GM18519 (cell line): ENCODE measurements at regions not wholly inside any gene's neighbourhood (a gene's known extent, or its start where the extent isn't known, plus 50 kb on each side); places are given as distances from the start of the nearest gene placed in this dataset.
"Not testable (repeated sequence)": the region's sequence is repeated elsewhere in the genome, so short reads cannot be mapped to it uniquely, and the experiment has no call there.

Source experiments
- ATAC-seq: cut with Tn5 transposase; IDR thresholded peaks from one replicate; pipeline ENCODE4 v1.9.1; 2021; ENCODE audit warnings: mild to moderate bottlenecking, moderate library complexity; ENCODE audit not compliant: unreplicated experiment, low FRiP score

DNA sequence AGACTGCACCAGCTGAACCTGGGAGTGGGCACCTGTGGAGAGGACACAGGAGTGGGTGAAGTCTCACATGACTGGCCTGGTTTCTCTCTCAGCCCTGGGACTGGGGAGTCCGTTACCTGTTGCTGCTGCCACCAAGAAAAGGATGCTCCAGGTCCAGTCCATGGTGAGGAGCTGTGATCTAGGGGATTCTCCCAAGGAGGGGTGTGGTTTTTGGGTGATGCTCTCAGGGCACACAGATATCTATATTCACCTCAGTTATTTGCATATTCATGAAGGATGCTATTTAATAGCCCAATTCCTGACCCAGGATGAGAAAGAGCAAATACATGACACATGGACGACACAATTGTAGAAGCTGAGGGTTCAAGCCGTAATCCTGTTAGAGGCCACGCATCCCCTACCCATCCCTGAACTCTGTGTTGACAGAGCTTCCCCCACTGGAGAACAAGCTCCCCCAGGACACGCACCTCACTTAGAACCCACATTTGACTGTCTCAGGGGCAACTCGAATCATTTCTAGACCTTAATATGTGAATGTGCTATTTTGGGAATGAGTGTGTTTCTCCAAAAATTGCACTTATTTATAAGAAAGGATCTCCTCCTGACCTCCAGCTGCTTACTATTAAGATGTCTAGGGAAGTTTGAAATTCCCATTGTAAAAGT is 658.9 kb downstream of the TMEM121 start:
- ATAC-seq, result not testable (repeated sequence)

DNA sequence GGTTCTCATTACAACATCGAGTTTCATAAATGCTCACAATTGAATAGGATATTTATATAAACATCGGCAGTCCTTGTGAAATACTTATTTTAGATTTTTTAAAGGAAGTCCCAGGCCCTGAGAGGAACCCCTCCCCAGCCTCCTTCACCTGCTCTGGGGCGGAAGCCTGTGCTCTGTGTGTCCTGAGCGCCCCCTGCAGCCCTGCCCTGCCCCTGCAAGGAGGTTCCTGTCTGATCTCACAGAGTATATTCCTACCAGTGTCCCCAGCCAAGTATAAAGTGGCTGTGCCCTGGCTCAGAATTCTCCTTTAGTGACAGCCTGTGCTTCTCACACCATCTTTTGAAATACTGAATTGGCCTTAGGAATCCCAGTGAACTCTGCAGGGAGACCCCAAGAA is 659.5 kb downstream of the TMEM121 start:
- ATAC-seq, result no peak

DNA sequence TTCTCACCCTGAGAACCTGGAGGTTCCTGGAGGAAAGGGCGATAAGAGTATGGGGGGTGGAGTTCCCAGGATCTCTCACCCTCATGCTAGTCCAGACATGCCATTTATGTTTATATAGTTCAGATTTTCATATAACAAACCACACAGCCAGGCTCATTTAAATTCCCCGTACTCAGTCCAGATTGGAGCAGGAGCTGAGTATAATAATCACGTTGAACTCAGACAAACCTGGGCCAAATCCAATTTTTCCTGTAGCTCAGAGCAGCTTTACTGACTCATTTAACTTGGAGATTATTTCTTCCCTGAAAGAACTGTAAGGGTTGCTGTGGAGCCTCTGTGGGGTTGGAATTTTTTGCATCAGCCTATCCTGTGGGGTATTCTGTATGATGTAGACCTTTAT is 660.8 kb downstream of the TMEM121 start:
- no peak for ATAC-seq

DNA sequence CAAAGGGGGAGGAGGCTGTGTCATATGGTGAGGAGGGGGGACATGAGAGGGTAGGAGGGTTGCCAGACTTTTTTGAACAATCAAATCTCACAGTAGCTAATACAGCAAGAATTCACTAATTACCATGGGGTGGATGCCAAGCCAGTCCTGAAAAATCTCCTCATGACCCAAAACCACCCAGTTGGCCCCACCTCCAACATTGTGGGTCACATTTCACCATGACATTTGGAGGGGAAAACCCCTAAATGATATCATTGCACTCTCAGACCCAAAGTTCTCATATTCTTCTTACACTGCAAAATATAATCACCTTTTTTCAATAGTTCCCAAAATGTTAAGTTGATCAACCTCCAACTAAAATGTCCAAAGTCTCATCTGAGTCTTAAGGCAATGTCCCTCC is 666.3 kb downstream of the TMEM121 start:
- not testable (repeated sequence) for ATAC-seq

DNA sequence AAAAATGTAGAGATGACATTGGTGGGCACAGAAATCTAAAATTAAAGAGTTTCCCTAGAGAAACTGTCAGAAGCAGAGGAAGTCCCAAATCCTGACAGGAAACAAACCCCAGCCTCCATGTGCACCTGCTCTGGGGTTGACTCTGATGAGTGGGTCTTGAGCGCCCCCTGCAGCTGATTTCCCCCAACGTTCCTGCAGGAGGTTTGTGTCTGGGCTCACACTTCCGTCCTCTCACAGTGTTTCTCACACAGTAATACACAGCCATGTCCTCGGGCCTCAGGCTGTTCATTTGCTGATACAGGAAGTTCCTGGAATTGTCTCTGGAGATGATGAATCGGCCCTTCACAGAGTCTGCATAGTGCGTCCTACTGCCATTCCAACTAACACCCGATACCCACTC is 670.1 kb downstream of the TMEM121 start:
- ATAC-seq, result not testable (repeated sequence)

DNA sequence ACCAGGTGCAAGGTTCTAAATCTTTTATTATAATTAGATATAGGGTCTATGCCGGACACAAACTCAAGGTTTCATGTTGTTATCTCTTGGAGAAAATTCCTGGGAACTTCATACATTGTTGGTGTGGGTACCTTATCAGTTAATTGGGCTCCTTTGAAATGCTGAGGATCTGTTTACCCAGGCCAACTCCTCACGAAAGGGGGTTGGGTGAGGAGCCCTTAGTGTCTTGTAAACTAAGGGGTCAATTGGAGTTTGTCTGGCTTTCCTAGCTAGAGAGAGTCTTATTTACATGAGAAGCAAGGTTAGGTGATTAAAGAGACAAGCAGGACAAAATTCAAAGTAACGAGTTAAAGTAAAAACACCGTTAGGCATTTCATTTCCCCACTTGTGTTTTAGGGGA is 670.9 kb downstream of the TMEM121 start:
- not testable (repeated sequence) for ATAC-seq

DNA sequence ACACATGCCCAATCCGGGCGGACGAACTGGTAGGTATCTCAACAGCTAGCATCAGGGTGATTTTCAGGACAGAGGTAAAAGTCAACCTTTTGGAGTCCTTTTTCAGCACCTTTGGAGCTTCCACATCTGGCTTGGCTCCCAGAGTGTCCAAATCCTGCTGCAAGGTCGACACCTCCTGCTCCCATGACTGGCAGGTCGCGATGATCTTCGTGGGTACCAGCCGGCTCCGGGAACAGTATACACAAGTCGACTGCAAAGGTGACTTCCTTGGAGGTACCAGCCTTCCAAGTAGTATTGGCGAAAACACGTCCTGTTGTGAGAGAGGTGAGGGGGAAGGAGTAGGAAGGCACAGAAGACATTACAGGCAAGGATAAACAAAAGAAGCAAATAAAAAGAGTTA is 672.7 kb downstream of the TMEM121 start:
- no peak for ATAC-seq

DNA sequence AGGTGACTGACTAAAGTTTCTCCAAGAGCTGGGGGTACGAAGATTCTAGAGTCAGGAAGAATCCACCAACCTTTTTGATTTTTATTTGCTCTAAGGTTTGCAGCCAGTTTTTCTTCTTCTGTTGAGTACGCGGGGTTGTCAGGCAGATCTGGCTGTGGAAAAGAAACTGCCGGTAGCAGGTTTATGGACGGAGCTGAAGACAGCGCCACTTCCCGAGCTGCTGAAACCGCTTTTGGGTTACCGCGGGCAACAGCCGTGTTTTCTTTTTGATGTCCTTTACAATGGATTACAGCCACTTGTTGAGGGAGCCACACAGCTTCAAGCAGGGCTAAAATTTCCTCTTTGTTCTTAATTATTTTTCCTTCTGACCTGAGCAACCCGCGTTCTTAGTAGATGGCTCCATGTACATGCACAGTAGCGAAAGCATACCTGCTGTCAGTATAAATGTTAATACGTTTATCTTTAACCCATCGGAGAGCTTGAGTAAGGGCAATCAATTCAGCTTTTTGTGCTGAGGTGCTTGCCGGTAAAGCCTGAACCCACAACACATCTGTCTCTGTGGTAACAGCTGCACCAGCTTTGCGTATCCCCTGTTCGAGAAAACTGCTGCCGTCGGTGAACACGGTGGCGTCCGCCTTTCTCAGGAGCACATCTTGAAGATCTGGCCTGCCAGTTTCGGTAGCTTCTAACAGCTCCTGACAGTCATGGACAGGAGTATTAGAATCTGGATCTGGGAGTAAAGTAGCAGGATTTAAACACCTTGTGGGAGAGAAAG is 674.3 kb downstream of the TMEM121 start:
- no peak for ATAC-seq

DNA sequence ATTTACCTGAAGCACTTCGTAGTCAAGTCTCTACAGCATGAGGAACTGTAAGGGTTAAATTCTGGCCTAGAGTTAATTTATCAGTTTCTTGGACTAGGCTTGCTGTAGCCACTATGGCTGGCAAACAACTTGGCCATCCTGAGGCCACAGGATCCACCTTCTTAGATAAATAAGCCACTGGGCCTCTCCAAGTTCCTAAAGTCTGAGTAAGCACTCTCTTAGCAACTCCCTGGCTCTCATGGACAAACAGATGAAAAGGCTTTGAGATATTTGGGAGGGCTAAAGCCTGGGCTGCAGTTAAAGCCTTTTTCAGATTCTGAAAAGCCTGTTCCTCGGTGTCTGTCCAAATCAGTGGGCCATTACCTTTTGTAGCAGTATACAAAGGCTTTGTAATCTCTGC is 675.0 kb downstream of the TMEM121 start:
- ATAC-seq, result no peak

DNA sequence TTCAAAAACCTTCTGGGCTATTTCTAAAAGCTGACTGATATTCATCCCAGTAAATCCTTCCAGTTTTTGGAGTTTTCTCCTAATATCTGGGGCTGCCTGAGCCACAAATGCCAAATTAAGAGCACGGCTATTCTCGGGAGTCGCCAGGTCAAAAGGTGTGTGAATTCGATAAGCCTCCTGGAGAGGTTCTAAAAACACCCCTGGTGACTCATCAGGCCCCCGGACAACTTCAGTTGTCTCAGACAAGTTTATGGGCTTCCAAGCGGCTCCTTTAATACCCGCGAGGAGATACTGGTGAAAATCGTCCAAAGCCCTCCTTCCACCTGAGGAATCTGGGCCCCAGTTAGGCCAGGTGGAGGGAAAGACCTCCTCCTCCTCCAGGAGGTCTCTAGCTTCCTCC is 677.1 kb downstream of the TMEM121 start:
- no peak for ATAC-seq

DNA sequence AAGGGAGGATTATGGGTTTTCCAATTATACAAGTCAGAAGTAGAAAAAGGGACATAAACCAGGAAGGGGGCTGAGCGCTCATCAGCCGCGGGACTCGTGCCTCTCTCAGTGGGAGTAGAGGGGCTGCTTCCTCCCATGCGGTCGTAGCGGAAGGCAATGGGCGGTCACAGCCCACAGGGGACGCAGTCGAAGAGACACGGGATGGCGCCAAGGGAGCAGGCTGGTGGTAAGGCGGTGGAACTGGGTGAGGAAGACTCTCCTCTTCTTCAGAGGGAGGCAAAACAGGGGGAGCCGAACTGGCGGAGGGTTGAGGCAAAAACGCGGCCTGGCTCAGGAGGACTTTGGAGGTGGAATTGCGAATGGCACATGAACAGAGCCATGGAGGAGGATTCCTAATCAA is 677.7 kb downstream of the TMEM121 start:
- ATAC-seq, result no peak

DNA sequence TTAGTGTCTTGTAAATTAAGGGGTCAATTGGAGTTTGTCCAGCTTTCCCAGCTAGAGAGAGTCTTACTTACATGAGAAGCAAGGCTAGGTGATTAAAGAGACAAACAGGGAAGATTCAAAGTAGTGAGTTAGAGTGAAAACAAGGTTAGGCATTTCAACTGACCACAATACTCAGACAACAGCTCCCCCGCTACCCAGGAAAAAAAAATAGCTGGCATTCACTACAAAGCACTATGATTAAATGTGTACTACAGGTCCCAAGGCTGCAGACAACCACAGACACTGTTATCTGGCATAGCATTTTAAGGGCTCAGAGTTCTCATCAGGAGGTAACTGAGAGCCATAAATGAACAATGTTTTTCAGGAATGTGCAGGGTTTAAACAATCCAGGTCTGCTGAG is 680.9 kb downstream of the TMEM121 start:
- no peak for ATAC-seq

DNA sequence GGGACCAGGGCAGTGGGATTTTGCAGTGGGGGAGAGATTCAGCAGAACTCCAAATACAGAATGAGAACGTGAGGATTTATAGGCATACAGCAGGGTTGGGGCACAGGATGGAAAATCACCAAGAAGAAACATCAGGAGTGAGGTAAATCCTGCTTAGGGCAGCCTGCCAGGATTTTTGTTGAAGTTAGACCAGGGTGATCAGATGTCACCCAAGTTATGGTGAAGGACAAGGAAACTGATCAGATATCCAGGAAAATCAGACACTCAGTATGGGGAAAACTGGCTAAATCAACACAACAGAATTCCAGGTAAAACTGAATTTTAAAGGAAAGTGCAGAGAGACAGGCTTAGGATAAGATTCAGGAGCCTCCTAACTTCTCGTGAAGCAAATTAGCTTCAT is 682.4 kb downstream of the TMEM121 start:
- ATAC-seq, result no peak

DNA sequence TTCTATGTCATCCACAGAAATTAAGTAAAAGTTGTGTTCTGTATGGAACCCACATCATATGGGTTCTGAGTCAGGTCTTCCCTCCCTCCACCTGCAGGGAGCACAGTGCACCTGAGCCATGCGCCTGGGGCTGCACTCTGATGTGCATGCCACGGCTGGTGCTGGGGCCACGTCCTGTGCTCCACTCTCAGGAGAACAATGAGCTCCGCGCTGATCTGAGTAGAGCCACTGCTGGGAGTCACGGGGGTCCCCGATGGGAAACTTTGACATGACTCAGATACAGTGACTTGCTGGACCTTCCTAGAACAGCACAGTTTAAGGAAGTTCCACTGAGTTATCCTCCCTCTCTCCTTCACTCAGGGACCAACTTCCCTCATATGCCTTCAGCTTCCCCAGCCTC is 683.4 kb downstream of the TMEM121 start:
- no peak for ATAC-seq

DNA sequence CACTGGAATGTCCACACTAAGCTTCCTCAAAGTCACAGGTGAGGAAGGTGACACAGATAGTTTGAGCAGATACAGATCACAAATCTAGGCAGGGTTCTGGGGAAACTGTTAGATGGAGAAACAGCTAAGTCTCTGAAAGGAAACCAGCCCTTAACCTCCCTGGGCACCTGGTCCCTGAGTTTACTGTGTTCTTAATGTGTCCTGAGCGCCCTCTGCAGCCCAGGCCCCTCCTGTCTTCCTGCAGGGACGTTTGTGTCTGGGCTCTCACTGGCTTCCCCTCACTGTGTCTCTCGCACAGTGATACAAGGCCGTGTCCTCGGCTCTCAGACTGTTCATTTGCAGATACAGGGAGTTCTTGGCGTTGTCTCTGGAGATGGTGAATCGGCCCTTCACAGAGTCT is 684.3 kb downstream of the TMEM121 start:
- no peak for ATAC-seq

DNA sequence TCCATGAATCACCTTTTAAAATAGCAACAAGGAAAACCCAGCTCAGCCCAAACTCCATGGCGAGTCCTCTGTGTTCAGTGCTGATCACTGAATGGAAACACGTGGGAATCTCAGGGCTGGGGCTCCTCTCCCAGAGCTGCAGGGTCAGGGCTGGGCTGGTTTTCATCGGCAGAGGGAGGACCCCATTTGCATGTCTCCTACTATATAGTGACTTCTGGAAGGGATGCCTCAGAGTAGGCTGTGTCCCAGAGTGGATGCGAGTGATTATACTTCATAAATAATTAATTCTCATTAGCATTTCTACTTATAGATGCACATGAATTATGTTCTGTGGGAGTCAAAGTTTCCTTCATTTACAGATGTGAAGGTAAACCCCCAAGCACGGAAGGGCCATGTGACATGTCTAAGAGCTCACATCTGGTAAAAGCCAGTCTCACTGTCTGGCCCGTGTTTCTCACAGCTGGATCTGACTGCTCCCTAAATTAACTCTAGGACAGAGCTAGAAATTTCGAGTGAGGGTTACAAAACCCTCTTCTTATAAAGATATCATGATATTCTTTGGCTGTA is 685.0 kb downstream of the TMEM121 start:
- ATAC-seq, result no peak

DNA sequence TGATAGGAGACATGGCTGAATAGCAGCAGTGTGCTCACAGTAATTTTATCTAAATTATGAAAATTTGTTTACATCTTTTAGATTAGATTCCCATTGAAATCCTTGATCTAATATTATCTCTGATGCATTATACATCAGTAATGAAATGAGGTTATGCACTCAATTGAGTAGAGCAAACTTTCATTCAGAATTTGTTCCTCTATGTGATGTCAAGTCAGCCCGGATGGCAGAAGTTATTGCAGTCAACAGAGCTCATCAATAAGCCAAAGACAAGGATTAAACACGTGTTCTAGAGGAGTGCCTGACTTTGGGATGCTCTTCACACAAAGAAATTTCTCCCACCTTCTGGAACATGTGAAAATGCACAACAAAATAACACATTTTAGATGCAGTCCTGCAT is 688.8 kb downstream of the TMEM121 start:
- ATAC-seq, result no peak

DNA sequence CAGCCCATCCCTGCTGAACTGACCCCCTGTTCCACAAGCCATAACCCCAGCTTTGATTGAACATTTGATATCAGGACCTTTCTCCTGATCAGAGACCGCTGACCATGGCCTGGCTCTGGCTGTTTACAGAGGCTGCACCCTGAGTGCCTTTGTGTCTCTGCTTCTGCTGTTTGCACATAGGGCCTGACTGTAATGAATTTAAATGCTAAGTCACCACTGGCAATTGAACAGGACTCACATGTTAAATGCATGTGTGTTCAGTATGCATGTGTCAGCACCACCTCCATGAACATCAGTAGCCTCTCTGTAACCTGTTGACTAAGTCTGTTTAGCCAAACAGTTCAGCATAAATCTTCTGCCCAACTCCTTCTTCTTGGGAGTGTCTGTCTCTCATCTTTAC is 690.3 kb downstream of the TMEM121 start:
- ATAC-seq, result no peak

DNA sequence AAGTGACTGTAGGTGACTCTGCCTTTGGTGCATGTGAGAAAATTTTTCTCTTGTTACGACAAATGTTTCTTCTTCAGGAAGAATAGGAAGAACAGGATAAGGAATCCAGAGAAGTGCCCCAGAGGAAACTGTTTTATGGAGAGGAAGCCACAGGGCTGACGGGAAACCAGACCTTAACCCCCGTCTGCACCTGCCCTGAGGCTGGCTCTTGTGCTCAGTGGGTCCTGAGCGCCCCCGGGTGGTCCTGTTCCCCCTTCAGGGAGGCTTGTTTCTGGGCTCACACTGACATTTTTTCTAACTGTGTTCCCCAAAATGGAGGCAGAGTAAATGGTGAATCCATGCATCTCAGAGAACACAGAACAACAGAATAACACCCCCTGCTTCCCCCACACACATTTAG is 691.8 kb downstream of the TMEM121 start:
- ATAC-seq, result no peak

DNA sequence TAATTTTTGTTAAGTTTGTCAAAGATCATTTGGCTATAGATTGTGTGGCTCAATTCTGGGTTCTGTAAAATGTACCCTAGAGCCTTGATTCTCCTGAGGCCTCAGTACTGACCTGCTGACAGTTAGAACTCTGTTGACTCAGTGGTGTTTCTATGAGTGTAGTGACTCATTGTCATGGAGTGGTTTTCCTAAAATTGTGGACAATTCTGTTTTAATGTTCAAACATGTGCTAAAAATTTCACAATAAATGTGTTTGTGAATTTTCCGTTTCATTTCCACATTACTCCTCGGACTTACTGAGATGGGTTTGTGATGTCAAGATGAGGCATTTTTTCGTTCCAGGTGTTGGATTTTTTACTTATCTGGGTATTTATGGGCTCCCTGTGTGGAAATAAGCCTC is 695.9 kb downstream of the TMEM121 start:
- no peak for ATAC-seq

DNA sequence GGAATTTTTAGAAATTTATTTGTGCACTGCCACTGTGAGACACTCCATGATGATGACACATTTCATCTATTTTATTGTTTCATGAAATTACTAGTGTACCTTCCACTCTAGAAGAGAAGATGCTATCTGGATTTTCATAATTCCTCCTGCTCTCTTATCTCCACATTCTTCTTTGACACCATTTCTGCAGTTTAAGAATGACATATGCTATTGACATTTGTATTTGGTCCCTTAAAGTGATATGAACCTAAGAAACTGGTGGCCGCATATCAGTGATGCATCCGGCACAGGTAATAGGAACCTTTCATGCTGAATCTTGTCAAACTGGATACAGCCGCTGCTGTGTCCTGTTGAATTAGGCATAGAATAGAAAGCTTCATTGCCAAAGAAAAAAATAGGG is 696.3 kb downstream of the TMEM121 start:
- no peak for ATAC-seq

DNA sequence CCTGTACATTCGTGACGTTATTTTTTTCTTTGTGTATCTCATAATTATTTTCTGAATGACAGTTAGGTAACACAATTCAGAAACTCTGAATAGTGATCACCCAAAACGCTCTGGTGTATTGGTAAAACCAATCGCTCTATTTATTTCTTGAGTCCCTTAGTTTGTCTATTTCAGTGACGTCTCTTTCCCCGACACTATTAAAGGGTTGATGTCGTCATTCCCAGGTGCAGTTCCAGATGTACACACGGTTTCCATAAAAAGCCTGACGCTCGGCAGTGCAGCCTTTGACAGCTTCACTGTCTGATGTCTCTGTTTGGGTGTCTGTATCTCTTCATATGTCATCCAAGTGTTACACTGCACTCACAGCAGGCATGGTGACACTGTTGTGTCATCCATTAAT is 701.4 kb downstream of the TMEM121 start:
- ATAC-seq, result no peak
